ENCODE measurements at regions not wholly inside any gene's neighbourhood (a gene's known extent, or its start where the extent isn't known, plus 50 kb on each side); places are given as distances from the start of the nearest gene placed in this dataset.

DNA sequence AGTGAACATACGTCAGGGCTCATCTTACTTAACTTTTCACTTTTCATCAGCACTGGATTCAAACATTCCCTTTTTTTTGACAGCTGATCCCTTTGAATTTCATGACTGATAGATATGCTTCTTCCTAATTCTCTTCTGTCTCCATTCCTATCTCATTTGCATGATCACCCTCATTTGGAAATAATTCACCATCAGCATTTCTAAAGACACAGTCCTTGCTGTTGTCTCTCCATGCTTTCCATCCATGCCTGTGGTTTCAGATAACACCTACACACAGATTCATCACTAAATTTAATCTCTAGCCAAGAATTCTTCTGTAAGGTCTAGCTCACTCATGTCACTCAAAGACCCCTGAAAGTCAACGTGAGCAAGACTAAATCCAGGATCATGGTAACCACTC lies 228.4 kb upstream of the BTBD3 start:
- no peak for TF ChIP-seq CTCF (conservative IDR thresholded peaks at IDR 0.05; ENCODE audit: low read length)
- TF ChIP-seq EZH2phosphoT487 (IDR thresholded peaks at IDR 0.05; ENCODE audit: borderline replicate concordance, low read depth, low read length): no peak
